K562 (cell line): ENCODE measurements at regions not wholly inside any gene's neighbourhood (a gene's known extent, or its start where the extent isn't known, plus 50 kb on each side); places are given as distances from the start of the nearest gene placed in this dataset.

Experiments used
- ATAC-seq: fragments of 200-7000 bp; cut with Tn5 transposase; 3 replicates; pipeline ENCODE4 v1.9.1; 2020; ENCODE audit warnings: moderate library complexity
- BruUV-seq: library from RNA; stranded (reverse); fragments of 400-500 nt; replicated peaks from 2 replicates; lab custom pipeline; 2021; lab: Mats Ljungman, UMichigan
- CTCF ChIA-PET: fragments of 300-600 bp; formaldehyde crosslinking; extraction: SDS; loops from one replicate; lab custom pipeline; 2021; ENCODE audit warnings: low intra/inter-chr PET ratio; lab: Yijun Ruan, JAX
- POLR2A ChIA-PET: fragments of 300-600, 350-650 bp; sonication (Branson Sonifier 250); formaldehyde crosslinking; extraction: SDS; loops from one replicate; lab custom pipeline; 2021; ENCODE audit warnings: antibody characterized with exemption, inconsistent platforms; lab: Yijun Ruan, JAX
- DNase-seq, 4 experiments: peaks; one replicate each; pipeline versions ENCODE4 v3.0.0 to v3.0.0-alpha.2; 2011 to 2018; ENCODE audit warnings: low spot score in 3 of 4, mixed read lengths in 3 of 4; ENCODE audit errors: extremely low read depth in 1 of 4
- FAIRE-seq: peaks from 2 replicates; lab custom pipeline; 2011; peaks lifted over from hg19 to GRCh38; lab: Jason Lieb, UNC
- H2AFZ ChIP-seq: 2 replicates; pipeline ENCODE4 v1.6.0; 2011; ENCODE audit warnings: low read depth, low read length, control low read depth, inconsistent platforms
- H3K27ac ChIP-seq: fragments of 200-600 bp; 3 replicates; pipeline ENCODE4 v1.8.0; 2011; ENCODE audit warnings: low read depth, mild to moderate bottlenecking, control low read depth, inconsistent platforms, low read length, moderate library complexity, mixed read lengths; ENCODE audit errors: extremely low read depth
- H3K27me3 ChIP-seq, 2 experiments: fragments of 300-600 bp in 1 of 2; 2 replicates in 1 of 2; 3 replicates in 1 of 2; pipeline versions ENCODE4 v1.6.0 to v1.8.0; 2011; ENCODE audit warnings: inconsistent platforms in 2 of 2, low read length in 2 of 2, mild to moderate bottlenecking in 1 of 2, mixed read lengths in 1 of 2, moderate library complexity in 1 of 2; ENCODE audit not compliant: control insufficient read depth in 2 of 2, insufficient read depth in 2 of 2
- H3K36me3 ChIP-seq: fragments of 300-600 bp; 3 replicates; pipeline ENCODE4 v1.8.0; 2011; ENCODE audit warnings: mild to moderate bottlenecking, low read length, inconsistent platforms; ENCODE audit not compliant: control insufficient read depth, insufficient read depth
- H3K4me1 ChIP-seq, 2 experiments: fragments of 200-600 bp in 1 of 2; replicated peaks in 1 of 2; 2 replicates in 1 of 2; 3 replicates in 1 of 2; pipeline versions ENCODE4 v1.5.1 to v1.8.0; 2011; ENCODE audit warnings: inconsistent platforms in 2 of 2, low read length in 2 of 2, mild to moderate bottlenecking in 1 of 2, mixed read lengths in 1 of 2, moderate library complexity in 1 of 2; ENCODE audit not compliant: control insufficient read depth in 2 of 2, insufficient read depth in 2 of 2
- H3K4me2 ChIP-seq: 2 replicates; pipeline ENCODE4 v1.6.1; 2011; ENCODE audit warnings: low read length, control low read depth, inconsistent platforms, mixed read lengths; ENCODE audit not compliant: insufficient read depth
- H3K4me3 ChIP-seq: fragments of 200-600 bp; sonication (generic), shearing (Covaris generic); 2 replicates; pipeline ENCODE4 v1.5.1; 2016; ENCODE audit warnings: control low read depth, inconsistent platforms
- H3K79me2 ChIP-seq: fragments of 200-600 bp; 3 replicates; pipeline ENCODE4 v1.8.0; 2011; ENCODE audit warnings: low read length, inconsistent platforms; ENCODE audit not compliant: control insufficient read depth, insufficient read depth
- H3K9ac ChIP-seq, 2 experiments: 2 replicates each; pipeline versions ENCODE4 v1.6.0 to v1.6.1; 2011; ENCODE audit warnings: low read depth in 2 of 2, low read length in 2 of 2, control low read depth in 1 of 2, inconsistent platforms in 1 of 2, mild to moderate bottlenecking in 1 of 2, mixed read lengths in 1 of 2; ENCODE audit not compliant: insufficient read depth in 1 of 2
- H3K9me1 ChIP-seq: one replicate; pipeline ENCODE4 v1.6.0; 2011; ENCODE audit warnings: inconsistent platforms, mild to moderate bottlenecking, low read length, moderate library complexity; ENCODE audit not compliant: control insufficient read depth, insufficient read depth
- H3K9me3 ChIP-seq: replicated peaks from 2 replicates; pipeline ENCODE4 v1.5.1; 2011; ENCODE audit warnings: low read depth, low read length, inconsistent platforms; ENCODE audit not compliant: control insufficient read depth, insufficient read depth
- H4K20me1 ChIP-seq: replicated peaks from 2 replicates; pipeline ENCODE4 v1.6.1; 2011; ENCODE audit warnings: low read length, inconsistent platforms, mixed read lengths; ENCODE audit not compliant: control insufficient read depth, insufficient read depth
- HNRNPH1 ChIP-seq: fragments of 200-400 bp; formaldehyde crosslinking; optimal IDR thresholded peaks from 2 replicates; pipeline ENCODE3; 2017; ENCODE audit warnings: low read depth, mild to moderate bottlenecking, low read length, moderate library complexity
- MAZ ChIP-seq, 2 experiments: fragments of 450-650 bp in 1 of 2; sonication (generic) in 1 of 2; formaldehyde crosslinking; IDR thresholded peaks in 1 of 2; conservative IDR thresholded peaks in 1 of 2; 2 replicates each; pipeline versions ENCODE4 v1.4.0 to v1.5.0; 2020; ENCODE audit warnings: mild to moderate bottlenecking in 1 of 2, missing genetic modification reagents in 1 of 2
- NFATC3 ChIP-seq: fragments of 450-650 bp; IDR thresholded peaks from 2 replicates; pipeline ENCODE4 v1.6.1; 2017; ENCODE audit warnings: mild to moderate bottlenecking
- POLR2B ChIP-seq: fragments of 450-650 bp; IDR thresholded peaks from 2 replicates; pipeline ENCODE4 v1.6.1; 2018; ENCODE audit warnings: low read depth; ENCODE audit not compliant: partially characterized antibody
- RB1 ChIP-seq: fragments of 450-650 bp; IDR thresholded peaks from 2 replicates; pipeline ENCODE4 v1.6.1; 2017; ENCODE audit warnings: low read depth, mild to moderate bottlenecking
- REST ChIP-seq, 2 experiments: fragments of 450-650 bp; formaldehyde crosslinking in 1 of 2; IDR thresholded peaks; 2 replicates each; pipeline versions ENCODE4 v1.4.0 to v1.6.1; 2014 to 2020; ENCODE audit warnings: mild to moderate bottlenecking in 2 of 2, borderline replicate concordance in 1 of 2, low read depth in 1 of 2
- SOX6 ChIP-seq: fragments of 450-650 bp; IDR thresholded peaks from 2 replicates; pipeline ENCODE4 v1.6.1; 2014; ENCODE audit warnings: mild to moderate bottlenecking
- THAP7 ChIP-seq: fragments of 250-450 bp; sonication (Bioruptor Pico); IDR thresholded peaks from 2 replicates; pipeline ENCODE4 v1.5.0; 2021
- TSC22D4 ChIP-seq: fragments of 450-650 bp; IDR thresholded peaks from 2 replicates; pipeline ENCODE4 v1.6.1; 2016; ENCODE audit warnings: missing genetic modification characterization, missing biosample characterization, control low read depth
- ZNF146 ChIP-seq: IDR thresholded peaks from one replicate; pipeline ENCODE4 v1.6.1; 2018; ENCODE audit warnings: missing compliant biosample characterization; ENCODE audit not compliant: unreplicated experiment
- ZNF347 ChIP-seq: fragments of 450-650 bp; formaldehyde crosslinking; IDR thresholded peaks from 2 replicates; pipeline ENCODE4 v1.4.0; 2020; ENCODE audit warnings: low read depth, mild to moderate bottlenecking, moderate library complexity
- ZZZ3 ChIP-seq: fragments of 450-650 bp; IDR thresholded peaks from 2 replicates; pipeline ENCODE4 v1.6.1; 2016; ENCODE audit warnings: antibody characterized with exemption, mild to moderate bottlenecking, moderate library complexity
- WGBS: fragments of 100-300 bp; shearing (Covaris generic); methylation state at CpG from one replicate; pipeline ENCODE4 v1.1.6; 2016; ENCODE audit warnings: low coverage, mixed read lengths; ENCODE audit not compliant: insufficient coverage; ENCODE audit errors: missing lambda C conversion rate; 5-methylcytosine and 5-hydroxymethylcytosine counted together
- in situ Hi-C: fragments of 300-500 bp; cut with MboI; formaldehyde crosslinking; loops from 4 replicates; pipeline ENCODE4 v1.15.0; 2018; ENCODE audit warnings: inconsistent platforms, mixed read lengths
- intact Hi-C: fragments of 100-400 bp; cut with micrococcal nuclease; formaldehyde crosslinking; loops from 2 replicates; pipeline ENCODE4 v1.14.2; 2022
- TF ChIP-seq, protein P1 (sequence below): IDR thresholded peaks from 2 replicates; pipeline ENCODE4 v1.6.1; 2011; ENCODE audit warnings: borderline replicate concordance, low read depth, mild to moderate bottlenecking, moderate library complexity, low read length; ENCODE audit not compliant: insufficient read depth, poor library complexity, severe bottlenecking

DNA sequence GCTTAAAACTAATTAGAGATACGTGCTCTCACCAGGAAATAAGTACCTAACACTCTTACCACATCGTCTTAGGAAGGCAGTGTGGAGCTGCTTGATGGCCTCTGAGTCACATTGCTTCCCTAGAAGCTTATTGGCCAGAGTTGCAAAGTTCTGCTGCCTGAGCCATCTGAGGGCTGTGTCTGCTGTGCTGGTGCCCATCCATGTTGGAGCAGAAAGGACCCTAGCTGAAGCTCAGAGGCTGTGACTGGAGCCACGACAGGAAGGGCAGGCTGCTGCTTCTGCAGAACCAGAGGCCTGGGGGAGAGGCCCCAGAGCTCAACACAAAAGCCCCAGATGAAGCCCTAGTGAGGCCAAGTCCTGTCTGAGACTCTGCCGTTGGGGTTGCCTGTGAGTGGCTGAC, 64.8 kb upstream of the IGFBP3 start:
- ATAC-seq (no peak), FAIRE-seq (no peak), DNase-seq (no peak)
- Histone ChIP-seq H3K4me1 (no peaks in the 10 kb centered on the region), H3K4me3 (no peak overlapping the region), H3K79me2 (no peaks in the 10 kb centered on the region), H3K9me3 (no peaks in the 10 kb centered on the region), H2AFZ (no peak overlapping the region), H3K27ac (no peak overlapping the region), H3K27me3 (no peaks in the 10 kb centered on the region), H3K9ac (no peak overlapping the region), H3K36me3 (no peaks in the 10 kb centered on the region), H3K4me2 (no peak overlapping the region), H3K9me1 (no peaks in the 10 kb centered on the region), H4K20me1 (no peaks in the 10 kb centered on the region; the same call in 1 of the 2 replicates)
- intact Hi-C loops: no loop called here
- BruUV-seq: no TSS peak
- in situ Hi-C loops: no loop called here
- 2% methylated on average over 4 of the region's 4 CpGs for WGBS
- CTCF ChIA-PET: no interaction called here
- POLR2A ChIA-PET: interaction anchor here (1.2 kb wide), 1 partner anchor 20 kb away, joined by 3 read pairs; no protein-coding TSS in a partner anchor
- TF ChIP-seq MAZ (CRISPR knock-in tag; conservative IDR thresholded peaks at IDR 0.05 in 1 of 2, IDR thresholded peaks at IDR 0.05 in 1 of 2): no peak
- TF ChIP-seq NFATC3: no peak
- no peak for TF ChIP-seq ZNF347
- no peak for TF ChIP-seq RB1
- no peak for TF ChIP-seq ZNF146 (CRISPR knock-in tag)
- TF ChIP-seq HNRNPH1: no peak
- TF ChIP-seq THAP7 (CRISPR knock-in tag): no peak
- no peak for TF ChIP-seq POLR2B
- TF ChIP-seq, protein P1, sequence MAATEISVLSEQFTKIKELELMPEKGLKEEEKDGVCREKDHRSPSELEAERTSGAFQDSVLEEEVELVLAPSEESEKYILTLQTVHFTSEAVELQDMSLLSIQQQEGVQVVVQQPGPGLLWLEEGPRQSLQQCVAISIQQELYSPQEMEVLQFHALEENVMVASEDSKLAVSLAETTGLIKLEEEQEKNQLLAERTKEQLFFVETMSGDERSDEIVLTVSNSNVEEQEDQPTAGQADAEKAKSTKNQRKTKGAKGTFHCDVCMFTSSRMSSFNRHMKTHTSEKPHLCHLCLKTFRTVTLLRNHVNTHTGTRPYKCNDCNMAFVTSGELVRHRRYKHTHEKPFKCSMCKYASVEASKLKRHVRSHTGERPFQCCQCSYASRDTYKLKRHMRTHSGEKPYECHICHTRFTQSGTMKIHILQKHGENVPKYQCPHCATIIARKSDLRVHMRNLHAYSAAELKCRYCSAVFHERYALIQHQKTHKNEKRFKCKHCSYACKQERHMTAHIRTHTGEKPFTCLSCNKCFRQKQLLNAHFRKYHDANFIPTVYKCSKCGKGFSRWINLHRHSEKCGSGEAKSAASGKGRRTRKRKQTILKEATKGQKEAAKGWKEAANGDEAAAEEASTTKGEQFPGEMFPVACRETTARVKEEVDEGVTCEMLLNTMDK: no peak
- no peak for TF ChIP-seq SOX6
- TF ChIP-seq TSC22D4 (tag): no peak
- TF ChIP-seq ZZZ3: no peak
- no peak for TF ChIP-seq REST (IDR thresholded peaks at IDR 0.05; ENCODE audit: borderline replicate concordance)
- TF ChIP-seq REST (CRISPR knock-in tag; IDR thresholded peaks at IDR 0.05; ENCODE audit: low read depth): no peak
